T-helper 2 cell treated with Interferon-gamma antibody and Interleukin-4, amounts not matched to agents 5 μg/mL and 100 μg/mL, for 36 hours (primary cell): ENCODE measurements at regions not wholly inside any gene's neighbourhood (a gene's known extent, or its start where the extent isn't known, plus 50 kb on each side); places are given as distances from the start of the nearest gene placed in this dataset.
"Not testable (repeated sequence)": the region's sequence is repeated elsewhere in the genome, so short reads cannot be mapped to it uniquely, and the experiment has no call there.

Experiments
- DNase-seq: peaks from one replicate; pipeline ENCODE4 v3.0.0; 2021; ENCODE audit warnings: low spot score
- H3K27ac Mint-ChIP-seq: one replicate; pipeline ENCODE4 v1.8.0; 2021; ENCODE audit warnings: mild to moderate bottlenecking, mixed read lengths
- H3K27me3 Mint-ChIP-seq: one replicate; pipeline ENCODE4 v1.8.0; 2021; ENCODE audit warnings: low read depth, mixed read lengths
- H3K36me3 Mint-ChIP-seq: one replicate; pipeline ENCODE4 v1.8.0; 2021; ENCODE audit warnings: low read depth, mixed read lengths
- H3K4me1 Mint-ChIP-seq: one replicate; pipeline ENCODE4 v1.8.0; 2021; ENCODE audit warnings: low read depth, mixed read lengths
- H3K4me3 Mint-ChIP-seq: one replicate; pipeline ENCODE4 v1.8.0; 2022; ENCODE audit warnings: mild to moderate bottlenecking, moderate library complexity, mixed read lengths
- H3K9me3 Mint-ChIP-seq: one replicate; pipeline ENCODE4 v1.8.0; 2021; ENCODE audit warnings: mixed read lengths

DNA sequence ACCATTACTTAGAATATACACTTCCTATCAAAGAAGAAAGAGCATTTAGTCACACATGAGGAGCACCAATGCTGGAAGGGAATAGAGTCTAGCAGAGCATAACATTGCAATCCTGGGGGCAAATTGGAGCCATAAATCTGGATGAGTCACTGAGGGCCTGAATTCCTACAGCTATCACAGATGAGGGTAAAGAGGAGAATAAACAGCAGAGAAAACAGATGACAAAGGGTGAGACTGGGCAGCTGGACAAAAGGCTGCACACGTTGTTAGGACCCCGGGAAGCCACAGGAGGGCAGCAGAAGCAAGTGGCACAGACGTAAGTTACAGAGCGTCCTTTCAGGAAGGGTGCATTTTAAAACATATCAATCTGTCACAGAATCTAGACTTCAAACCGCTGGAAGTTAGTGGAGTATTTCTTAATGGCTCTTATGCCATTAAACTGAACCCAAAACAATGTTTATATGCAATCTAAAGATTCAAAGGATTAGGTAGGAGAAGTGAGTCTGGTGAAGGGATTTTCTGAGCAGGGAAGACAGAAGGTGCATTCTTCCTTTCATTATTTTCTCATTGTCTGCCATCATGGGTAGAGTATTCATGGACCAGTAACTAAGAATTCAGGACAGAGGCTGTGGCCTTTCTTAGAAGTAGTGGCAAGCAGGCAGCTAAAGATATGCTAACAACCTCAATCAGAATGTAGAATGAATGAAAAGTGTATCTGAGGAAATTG, 159.8 kb upstream of the DAAM1 start:
- H3K27ac Mint-ChIP-seq, result no peak overlapping the region
- H3K27me3 Mint-ChIP-seq, result peaks cover 4% of the 10 kb centered on the region
- H3K4me1 Mint-ChIP-seq, result peaks cover 2% of the 10 kb centered on the region
- H3K36me3 Mint-ChIP-seq, result no peaks in the 10 kb centered on the region
- H3K4me3 Mint-ChIP-seq, result peak overlapping the region; percentile 28
- H3K9me3 Mint-ChIP-seq, result no peaks in the 10 kb centered on the region
- DNase-seq, result peak; percentile 12

GRCh38 chr14:59032826-59033225, 155.6 kb upstream of the DAAM1 start:
- H3K27ac Mint-ChIP-seq, result no peak overlapping the region
- no peak for DNase-seq
- no peak overlapping the region for H3K4me3 Mint-ChIP-seq
- H3K9me3 Mint-ChIP-seq, result no peaks in the 10 kb centered on the region
- H3K36me3 Mint-ChIP-seq, result no peaks in the 10 kb centered on the region
- no peaks in the 10 kb centered on the region for H3K27me3 Mint-ChIP-seq
- H3K4me1 Mint-ChIP-seq, result peaks cover 2% of the 10 kb centered on the region

GRCh38 chr14:59036134-59036533, 152.3 kb upstream of the DAAM1 start:
- no peak overlapping the region for H3K27ac Mint-ChIP-seq
- H3K27me3 Mint-ChIP-seq, result peaks cover 2% of the 10 kb centered on the region
- no peaks in the 10 kb centered on the region for H3K9me3 Mint-ChIP-seq
- DNase-seq, result no peak
- H3K4me1 Mint-ChIP-seq, result no peaks in the 10 kb centered on the region
- no peak overlapping the region for H3K4me3 Mint-ChIP-seq
- no peaks in the 10 kb centered on the region for H3K36me3 Mint-ChIP-seq

GRCh38 chr14:59037086-59037485, 151.4 kb upstream of the DAAM1 start:
- Mint-ChIP-seq H3K4me3 (no peak overlapping the region), H3K4me1 (no peaks in the 10 kb centered on the region), H3K9me3 (no peaks in the 10 kb centered on the region), H3K36me3 (no peaks in the 10 kb centered on the region), H3K27me3 (peaks cover 2% of the 10 kb centered on the region), H3K27ac (no peak overlapping the region)
- no peak for DNase-seq

- H3K9me3 Mint-ChIP-seq, result no peaks in the 10 kb centered on the region
- H3K27ac Mint-ChIP-seq, result no peak overlapping the region
- no peak overlapping the region for H3K4me3 Mint-ChIP-seq
- no peak for DNase-seq
- peaks cover 2% of the 10 kb centered on the region for H3K27me3 Mint-ChIP-seq
- H3K4me1 Mint-ChIP-seq, result no peaks in the 10 kb centered on the region
- H3K36me3 Mint-ChIP-seq, result no peaks in the 10 kb centered on the region
Observed at GRCh38 chr14:59037620-59038019, 150.8 kb upstream of the DAAM1 start.

GRCh38 chr14:59038746-59039145, 149.7 kb upstream of the DAAM1 start:
- no peak for DNase-seq
- Mint-ChIP-seq H3K9me3 (no peaks in the 10 kb centered on the region), H3K36me3 (no peaks in the 10 kb centered on the region), H3K27me3 (peaks cover 2% of the 10 kb centered on the region), H3K27ac (no peak overlapping the region), H3K4me3 (no peak overlapping the region), H3K4me1 (no peaks in the 10 kb centered on the region)

DNA sequence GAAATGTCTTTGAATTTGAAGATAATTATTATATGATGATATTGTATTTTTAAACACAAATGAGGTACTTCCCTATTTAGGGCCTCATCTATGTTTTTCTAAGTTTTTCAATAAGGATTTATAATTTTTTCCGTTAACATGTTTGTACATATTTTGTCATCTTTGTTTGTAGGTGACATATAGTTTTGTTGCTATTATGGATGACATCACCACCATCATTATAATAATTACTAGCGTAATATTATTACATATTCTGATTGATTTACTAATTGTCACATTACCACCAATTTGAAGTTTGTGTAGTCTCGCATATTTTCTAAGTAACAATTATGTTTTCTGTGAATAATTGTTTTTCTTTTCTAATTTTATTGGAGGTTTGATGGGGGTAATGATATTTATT, 147.2 kb upstream of the DAAM1 start:
- Mint-ChIP-seq H3K9me3 (no peaks in the 10 kb centered on the region), H3K27me3 (peaks cover 2% of the 10 kb centered on the region), H3K27ac (no peak overlapping the region), H3K4me1 (no peaks in the 10 kb centered on the region), H3K4me3 (no peak overlapping the region), H3K36me3 (no peaks in the 10 kb centered on the region)
- no peak for DNase-seq

DNA sequence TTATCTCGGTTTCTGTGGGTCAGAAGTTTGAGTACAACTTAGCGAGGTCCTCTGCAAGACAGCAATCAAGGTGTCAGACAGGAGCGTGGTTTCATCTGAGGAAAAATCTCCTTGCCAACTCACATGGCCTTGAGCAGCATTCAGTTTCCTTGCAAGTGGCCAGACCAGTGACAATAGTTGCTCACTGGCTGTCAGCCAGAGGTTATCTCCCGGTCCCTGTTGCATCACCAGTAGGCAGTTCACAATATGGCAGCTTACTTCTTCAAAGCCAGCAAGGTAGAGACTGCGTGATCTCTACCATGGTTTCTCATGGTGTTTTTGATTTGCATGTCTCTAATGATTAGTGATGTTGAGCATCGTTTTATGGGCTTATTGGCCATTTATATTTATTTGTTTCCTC, 143.8 kb upstream of the DAAM1 start:
- H3K4me1 Mint-ChIP-seq, result no peaks in the 10 kb centered on the region
- no peak overlapping the region for H3K27ac Mint-ChIP-seq
- H3K36me3 Mint-ChIP-seq, result no peaks in the 10 kb centered on the region
- H3K4me3 Mint-ChIP-seq, result no peak overlapping the region
- peaks cover 5% of the 10 kb centered on the region for H3K27me3 Mint-ChIP-seq
- no peaks in the 10 kb centered on the region for H3K9me3 Mint-ChIP-seq
- no peak for DNase-seq

GRCh38 chr14:59046746-59047145, 141.7 kb upstream of the DAAM1 start:
- no peak for DNase-seq
- Mint-ChIP-seq H3K4me3 (no peak overlapping the region), H3K4me1 (no peaks in the 10 kb centered on the region), H3K36me3 (no peaks in the 10 kb centered on the region), H3K9me3 (peaks cover under 1% of the 10 kb centered on the region), H3K27me3 (peaks cover 3% of the 10 kb centered on the region), H3K27ac (no peak overlapping the region)

GRCh38 chr14:59055006-59055405, 133.5 kb upstream of the DAAM1 start:
- peaks cover 4% of the 10 kb centered on the region for H3K9me3 Mint-ChIP-seq
- no peak overlapping the region for H3K4me3 Mint-ChIP-seq
- H3K4me1 Mint-ChIP-seq, result no peaks in the 10 kb centered on the region
- no peaks in the 10 kb centered on the region for H3K36me3 Mint-ChIP-seq
- peaks cover 3% of the 10 kb centered on the region for H3K27me3 Mint-ChIP-seq
- no peak for DNase-seq
- H3K27ac Mint-ChIP-seq, result no peak overlapping the region

DNA sequence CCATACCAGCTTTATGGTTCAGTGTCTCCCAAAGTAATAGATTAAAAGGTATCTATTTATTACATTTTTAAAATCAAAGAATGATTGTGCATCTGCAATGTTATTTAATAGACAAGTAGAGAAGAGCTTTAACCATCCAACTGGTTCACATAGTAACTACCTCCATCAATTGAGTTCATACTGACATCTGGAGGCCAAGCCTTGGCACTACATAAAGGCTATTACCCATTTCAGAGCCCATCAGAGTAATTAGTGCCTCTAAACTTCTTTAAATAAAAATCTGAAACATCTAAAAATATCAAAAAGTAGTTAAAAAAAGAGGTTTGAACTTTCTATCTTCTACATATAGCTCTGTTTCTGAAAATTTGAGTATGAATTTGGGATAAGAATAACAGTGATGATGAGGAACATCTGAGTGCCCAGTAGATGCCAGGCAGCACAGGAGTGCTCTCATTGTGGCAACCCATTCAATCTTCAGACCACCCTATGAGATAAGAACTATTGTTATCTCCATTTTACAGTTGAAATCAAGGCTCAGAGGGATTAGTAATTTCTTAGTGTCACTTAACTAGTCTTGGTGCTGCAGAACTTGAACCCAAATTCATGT, 132.9 kb upstream of the DAAM1 start:
- Mint-ChIP-seq H3K4me1 (no peaks in the 10 kb centered on the region), H3K9me3 (peaks cover 4% of the 10 kb centered on the region)

DNA sequence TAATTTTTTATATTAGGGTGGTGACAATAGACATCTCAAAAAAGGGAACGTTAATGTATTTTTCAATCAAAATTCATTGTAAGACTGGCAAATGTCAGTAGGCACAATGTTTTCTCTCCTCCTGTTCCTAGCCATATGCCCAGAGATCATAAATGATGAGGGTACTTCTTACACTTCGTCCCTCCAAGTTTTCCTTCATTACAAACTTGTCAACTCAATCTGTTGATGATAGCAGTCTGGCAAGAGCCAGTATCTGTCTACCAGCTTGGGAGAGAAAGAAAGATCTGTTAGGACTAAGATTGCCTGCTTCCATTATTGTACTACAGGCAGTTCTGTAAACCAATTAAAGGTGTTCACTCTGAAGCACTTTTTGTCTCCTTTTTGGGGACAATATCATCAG, 130.9 kb upstream of the DAAM1 start:
- Mint-ChIP-seq H3K36me3 (no peaks in the 10 kb centered on the region), H3K27ac (no peak overlapping the region), H3K9me3 (peaks cover 4% of the 10 kb centered on the region), H3K27me3 (peaks cover 3% of the 10 kb centered on the region), H3K4me3 (no peak overlapping the region), H3K4me1 (no peaks in the 10 kb centered on the region)
- DNase-seq, result no peak

More for the DNA sequence above, 132.9 kb upstream of the DAAM1 start:
- H3K27me3 Mint-ChIP-seq, result peaks cover 3% of the 10 kb centered on the region
- no peaks in the 10 kb centered on the region for H3K36me3 Mint-ChIP-seq
- no peak for DNase-seq
- no peak overlapping the region for H3K4me3 Mint-ChIP-seq
- H3K27ac Mint-ChIP-seq, result no peak overlapping the region

DNA sequence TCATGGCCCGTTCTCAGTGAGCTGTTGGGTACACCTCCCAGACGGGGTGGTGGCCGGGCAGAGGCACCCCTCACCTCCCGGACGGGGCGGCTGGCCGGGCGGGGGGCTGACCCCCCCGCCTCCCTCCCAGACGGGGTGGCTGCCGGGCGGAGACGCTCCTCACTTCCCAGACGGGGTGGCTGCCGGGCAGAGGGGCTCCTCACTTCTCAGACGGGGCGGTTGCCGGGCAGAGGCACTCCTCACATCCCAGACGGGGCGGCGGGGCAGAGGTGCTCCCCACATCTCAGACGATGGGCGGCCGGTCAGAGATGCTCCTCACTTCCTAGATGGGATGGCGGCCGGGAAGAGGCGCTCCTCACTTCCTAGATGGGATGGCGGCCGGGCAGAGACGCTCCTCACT, 129.7 kb upstream of the DAAM1 start:
- not testable (repeated sequence) for H3K4me3 Mint-ChIP-seq, H3K9me3 Mint-ChIP-seq, H3K27ac Mint-ChIP-seq, DNase-seq, H3K36me3 Mint-ChIP-seq, H3K27me3 Mint-ChIP-seq, H3K4me1 Mint-ChIP-seq

GRCh38 chr14:59060841-59061240, 127.6 kb upstream of the DAAM1 start:
- no peak overlapping the region for H3K27ac Mint-ChIP-seq
- peaks cover 9% of the 10 kb centered on the region for H3K9me3 Mint-ChIP-seq
- no peak for DNase-seq
- H3K4me1 Mint-ChIP-seq, result no peaks in the 10 kb centered on the region
- no peaks in the 10 kb centered on the region for H3K27me3 Mint-ChIP-seq
- no peak overlapping the region for H3K4me3 Mint-ChIP-seq
- no peaks in the 10 kb centered on the region for H3K36me3 Mint-ChIP-seq

- no peak for DNase-seq
- Mint-ChIP-seq H3K27ac (no peak overlapping the region), H3K4me3 (no peak overlapping the region), H3K27me3 (no peaks in the 10 kb centered on the region), H3K36me3 (no peaks in the 10 kb centered on the region), H3K4me1 (no peaks in the 10 kb centered on the region), H3K9me3 (peaks cover 9% of the 10 kb centered on the region)
Observed at GRCh38 chr14:59061292-59061691, 127.2 kb upstream of the DAAM1 start.
